Activated CD4-positive, alpha-beta T cell treated with anti-CD3 and anti-CD28 coated beads for 1 hour (primary cell): ENCODE measurements at regions not wholly inside any gene's neighbourhood (a gene's known extent, or its start where the extent isn't known, plus 50 kb on each side); places are given as distances from the start of the nearest gene placed in this dataset.

Experiments used
- DNase-seq: peaks from one replicate; pipeline ENCODE4 v3.0.0-alpha.2; 2020

GRCh38 chr3:72313308-72313707 is 528.4 kb upstream of the PROK2 start:
- no peak for DNase-seq

GRCh38 chr3:72312339-72312738 is 527.4 kb upstream of the PROK2 start:
- no peak for DNase-seq

DNA sequence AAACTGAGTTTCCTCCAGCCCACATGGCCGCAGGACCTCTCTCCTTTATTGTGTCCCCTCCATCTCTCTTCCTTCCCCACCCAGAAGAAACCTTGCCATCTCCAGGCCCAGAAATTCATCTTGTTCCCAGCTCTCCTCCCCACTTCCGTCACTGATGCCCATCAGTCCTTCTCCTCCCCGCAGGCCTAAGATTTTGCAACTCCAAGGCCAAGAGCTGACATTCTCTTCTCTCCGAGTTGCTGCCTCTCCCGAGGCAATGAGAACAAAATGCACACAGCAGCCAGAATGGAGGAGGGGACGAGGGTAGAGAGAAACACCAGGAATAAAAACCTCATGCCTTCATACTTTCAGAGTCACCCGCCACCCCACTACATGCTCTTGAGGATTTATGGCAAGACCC is 526.5 kb upstream of the PROK2 start:
- no peak for DNase-seq

- DNase-seq: no peak
Observed at GRCh38 chr3:72310419-72311380, 525.8 kb upstream of the PROK2 start.

- no peak for DNase-seq
Observed at GRCh38 chr3:72309661-72310418, 524.9 kb upstream of the PROK2 start.

GRCh38 chr3:72308641-72309040 is 523.7 kb upstream of the PROK2 start:
- no peak for DNase-seq

DNA sequence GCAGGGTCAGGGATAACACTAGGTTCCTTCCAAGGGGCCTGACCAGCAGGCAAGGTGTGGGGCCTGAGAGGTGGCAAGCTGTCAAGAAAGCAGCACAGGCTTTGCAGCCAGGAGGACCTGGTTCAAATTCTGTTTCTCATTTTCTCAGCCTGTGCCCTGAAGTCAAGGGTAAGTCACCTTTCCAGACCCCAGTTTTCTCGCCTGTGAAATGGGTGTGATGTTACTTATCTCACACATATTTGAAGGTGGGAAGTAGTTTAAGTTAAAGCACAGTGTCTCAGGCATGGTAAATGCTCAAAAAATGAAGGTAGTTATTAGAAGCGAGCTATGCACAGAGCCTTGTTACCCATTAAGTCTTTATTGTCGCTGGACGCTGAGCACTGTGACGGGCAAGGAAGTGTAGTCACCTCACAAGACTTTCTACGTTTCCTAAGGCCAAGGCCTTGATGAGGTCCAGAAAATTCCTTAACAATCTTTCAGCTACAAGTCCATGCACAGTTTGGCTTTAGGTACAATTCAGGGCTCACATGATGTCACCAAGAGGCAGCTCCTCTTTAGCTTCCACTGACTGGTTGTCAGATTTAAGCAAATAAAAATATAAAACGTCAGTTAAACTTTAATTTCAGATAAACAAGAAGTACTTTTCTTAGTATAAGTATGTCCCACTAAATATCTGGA is 522.6 kb upstream of the PROK2 start:
- no peak for DNase-seq

- no peak for DNase-seq
Observed at GRCh38 chr3:72306800-72307341, 521.9 kb upstream of the PROK2 start.

- no peak for DNase-seq
Observed at GRCh38 chr3:72303926-72304325, 519.0 kb upstream of the PROK2 start.

DNA sequence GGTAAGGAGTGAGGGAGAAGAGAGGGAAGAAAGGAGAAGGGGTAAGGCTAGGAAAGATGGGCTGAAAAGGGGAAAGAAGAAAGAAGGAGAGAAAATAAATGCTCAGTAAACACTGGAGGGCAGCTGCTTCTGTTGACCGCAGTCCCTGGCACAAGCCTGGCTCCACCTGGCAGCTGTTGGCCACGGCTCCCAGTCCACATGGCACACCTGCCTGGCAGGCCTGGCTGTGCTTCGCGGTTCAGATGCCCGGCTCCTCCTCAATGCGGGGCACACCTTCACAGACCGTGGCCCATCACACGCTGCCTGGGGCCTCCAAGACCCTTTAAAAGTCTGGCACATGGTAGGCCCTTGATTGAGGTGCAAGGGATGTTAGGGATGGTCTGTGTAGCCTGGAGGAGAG is 516.8 kb upstream of the PROK2 start:
- no peak for DNase-seq

DNA sequence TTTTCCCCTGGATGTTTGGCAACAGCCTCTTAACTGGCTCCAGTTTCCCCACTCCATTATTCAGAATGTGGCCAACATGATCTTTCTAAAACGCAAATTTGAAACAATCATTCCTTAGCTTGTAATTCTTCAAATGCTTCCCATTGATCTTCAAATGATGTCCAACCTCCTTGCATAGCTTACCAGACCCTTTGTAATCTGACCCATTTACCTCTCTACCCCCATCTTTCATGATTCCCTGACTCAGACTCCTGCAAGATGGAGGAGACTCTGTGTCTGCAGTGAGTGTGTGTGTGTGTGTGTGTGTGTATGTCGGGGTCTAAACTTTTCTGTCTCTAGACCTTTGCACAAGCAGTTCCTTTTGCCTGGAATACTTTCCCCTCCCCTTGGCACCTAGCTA is 515.7 kb upstream of the PROK2 start:
- no peak for DNase-seq

GRCh38 chr3:72299823-72300222 is 514.9 kb upstream of the PROK2 start:
- no peak for DNase-seq

GRCh38 chr3:72299321-72299802 is 514.4 kb upstream of the PROK2 start:
- DNase-seq: no peak

- no peak for DNase-seq
Observed at GRCh38 chr3:72298201-72299152, 513.5 kb upstream of the PROK2 start.

DNA sequence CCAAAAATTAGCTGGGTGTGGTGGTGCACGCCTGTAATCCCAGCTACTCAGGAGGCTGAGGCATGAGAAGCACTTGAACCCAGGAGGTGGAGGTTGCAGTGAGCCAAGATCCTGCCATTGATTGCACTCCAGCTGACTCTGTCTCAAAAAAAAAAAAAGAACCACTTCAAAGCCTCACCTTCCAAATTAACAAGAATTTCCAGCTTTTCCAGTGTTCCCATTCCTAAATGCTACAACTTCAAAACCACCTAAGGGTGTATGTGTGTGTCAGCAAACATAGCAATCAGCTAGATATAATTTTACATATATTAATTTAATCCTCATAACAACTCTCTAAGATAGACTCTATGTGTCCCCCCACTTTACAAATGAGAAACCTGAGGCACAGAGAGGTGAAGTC is 512.5 kb upstream of the PROK2 start:
- DNase-seq: no peak

DNA sequence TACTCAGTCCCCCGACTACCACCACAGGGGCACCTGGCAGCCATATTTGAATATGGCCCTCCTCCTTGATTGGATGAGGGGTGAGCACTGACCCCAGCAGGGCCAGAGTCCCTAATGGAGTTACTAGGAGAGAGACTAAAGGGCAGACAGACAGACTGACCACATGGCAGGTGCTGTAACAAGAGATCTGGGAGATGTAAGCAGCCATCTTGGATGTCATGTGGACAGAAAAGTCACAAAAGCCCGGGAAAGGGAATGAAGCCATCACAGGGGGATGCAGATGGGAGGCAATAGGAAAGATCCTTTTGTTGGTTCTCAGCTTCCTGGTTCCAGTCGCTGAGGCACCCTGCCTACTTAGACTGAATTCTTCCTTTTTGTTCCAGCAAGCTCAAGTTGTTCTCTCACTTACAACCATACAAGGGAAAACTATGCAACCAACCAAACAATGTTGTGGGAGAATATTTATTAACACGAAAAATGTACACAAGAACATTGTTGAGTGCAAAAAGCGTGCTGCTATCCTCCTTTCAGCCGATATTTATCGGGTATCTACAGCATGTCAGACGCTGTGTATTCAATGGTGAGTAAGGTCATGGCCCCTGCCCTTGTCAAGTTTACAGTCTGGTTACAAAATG is 511.6 kb upstream of the PROK2 start:
- DNase-seq: no peak

DNA sequence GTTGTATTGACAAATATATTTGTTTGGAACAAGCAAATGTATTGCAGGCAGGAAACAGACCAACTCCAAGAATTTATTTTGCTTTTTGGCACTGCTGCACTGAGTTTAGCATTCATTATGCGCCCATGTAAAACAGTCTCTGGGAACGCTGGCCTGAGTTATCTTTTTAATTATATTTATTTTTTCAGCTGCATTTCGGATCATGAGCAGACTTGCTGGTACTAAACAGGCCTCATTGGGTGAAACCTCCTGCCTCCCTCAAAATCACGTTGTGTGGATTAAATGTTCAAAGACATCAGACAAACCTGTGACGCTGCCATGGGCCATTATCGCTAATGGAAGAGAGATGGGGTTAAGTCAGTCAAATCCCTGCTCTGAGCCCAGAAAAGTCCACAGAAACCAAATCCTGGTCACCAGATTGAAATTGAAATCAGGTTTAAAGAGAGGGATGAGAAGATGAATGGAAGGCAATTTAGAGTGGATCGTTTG is 511.1 kb upstream of the PROK2 start:
- no peak for DNase-seq

DNA sequence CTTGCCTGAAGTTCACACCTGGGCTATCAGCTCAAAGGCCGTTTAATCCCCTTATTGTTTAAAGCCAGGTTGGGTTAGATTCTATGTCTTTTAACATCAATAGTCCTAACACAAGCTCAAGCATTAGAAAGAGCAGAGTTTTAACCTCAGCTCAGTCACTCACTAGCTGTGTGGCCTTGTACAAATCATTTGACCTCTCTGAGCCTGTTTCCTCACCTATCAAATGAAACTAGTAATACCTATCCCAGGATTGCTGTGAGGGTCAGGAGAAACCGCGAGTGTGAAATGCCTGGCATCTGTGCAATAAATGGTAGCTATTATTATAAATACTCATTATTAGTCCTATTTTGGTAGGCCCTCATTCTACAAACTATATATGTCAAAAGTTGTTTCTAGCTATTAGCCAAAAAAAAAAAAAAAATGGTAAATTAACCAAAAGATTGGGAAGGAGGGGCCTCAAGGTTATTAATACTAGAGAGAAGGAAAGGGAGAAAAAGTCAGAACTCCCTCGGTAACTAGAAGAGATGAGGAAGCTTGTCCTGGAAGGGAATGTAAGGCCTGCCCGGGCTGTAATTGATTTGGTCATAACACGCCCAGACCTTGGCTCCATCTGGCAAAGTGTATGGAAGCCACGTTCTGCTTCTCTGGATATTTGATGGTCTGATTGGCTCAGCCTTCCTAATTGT is 510.5 kb upstream of the PROK2 start:
- no peak for DNase-seq

GRCh38 chr3:72290859-72291638 is 506.1 kb upstream of the PROK2 start:
- no peak for DNase-seq

DNA sequence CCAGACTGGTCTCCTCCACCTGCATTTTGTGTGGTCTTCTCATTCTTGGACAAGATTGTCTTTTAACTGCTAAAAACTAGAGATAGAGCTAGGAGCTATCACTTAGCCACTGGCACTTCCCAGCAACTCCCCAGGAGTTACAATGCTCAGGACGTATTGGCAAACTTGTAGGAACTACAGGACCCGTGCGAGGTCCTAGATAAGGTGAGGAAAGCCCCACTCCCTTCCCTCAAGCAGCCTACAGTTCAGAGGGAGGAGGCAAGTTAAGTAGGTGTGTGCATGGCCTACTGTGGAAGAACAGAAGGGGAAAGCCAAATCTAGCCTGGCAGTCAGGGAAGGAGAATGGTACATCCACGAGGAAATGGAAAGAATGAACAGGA is 504.7 kb upstream of the PROK2 start:
- no peak for DNase-seq
